Choroid plexus epithelial cell (primary cell): ENCODE measurements at regions not wholly inside any gene's neighbourhood (a gene's known extent, or its start where the extent isn't known, plus 50 kb on each side); places are given as distances from the start of the nearest gene placed in this dataset.
A peak's percentile ranks its signal among the peaks of the same experiment; 100 is the strongest.

Experiments used
- DNase-seq: peaks from one replicate; pipeline ENCODE4 v3.0.0-alpha.2; 2010; ENCODE audit warnings: low read depth
- H3K4me3 ChIP-seq: 2 replicates; pipeline ENCODE4 v1.5.1; 2011; ENCODE audit warnings: low read depth, mild to moderate bottlenecking, control low read depth, low read length, moderate library complexity
- TF ChIP-seq, protein P1 (sequence below): conservative IDR thresholded peaks from 2 replicates; pipeline ENCODE4 v1.5.1; 2011; ENCODE audit warnings: low read depth, mild to moderate bottlenecking, control low read depth, inconsistent platforms, low read length, moderate library complexity

DNA sequence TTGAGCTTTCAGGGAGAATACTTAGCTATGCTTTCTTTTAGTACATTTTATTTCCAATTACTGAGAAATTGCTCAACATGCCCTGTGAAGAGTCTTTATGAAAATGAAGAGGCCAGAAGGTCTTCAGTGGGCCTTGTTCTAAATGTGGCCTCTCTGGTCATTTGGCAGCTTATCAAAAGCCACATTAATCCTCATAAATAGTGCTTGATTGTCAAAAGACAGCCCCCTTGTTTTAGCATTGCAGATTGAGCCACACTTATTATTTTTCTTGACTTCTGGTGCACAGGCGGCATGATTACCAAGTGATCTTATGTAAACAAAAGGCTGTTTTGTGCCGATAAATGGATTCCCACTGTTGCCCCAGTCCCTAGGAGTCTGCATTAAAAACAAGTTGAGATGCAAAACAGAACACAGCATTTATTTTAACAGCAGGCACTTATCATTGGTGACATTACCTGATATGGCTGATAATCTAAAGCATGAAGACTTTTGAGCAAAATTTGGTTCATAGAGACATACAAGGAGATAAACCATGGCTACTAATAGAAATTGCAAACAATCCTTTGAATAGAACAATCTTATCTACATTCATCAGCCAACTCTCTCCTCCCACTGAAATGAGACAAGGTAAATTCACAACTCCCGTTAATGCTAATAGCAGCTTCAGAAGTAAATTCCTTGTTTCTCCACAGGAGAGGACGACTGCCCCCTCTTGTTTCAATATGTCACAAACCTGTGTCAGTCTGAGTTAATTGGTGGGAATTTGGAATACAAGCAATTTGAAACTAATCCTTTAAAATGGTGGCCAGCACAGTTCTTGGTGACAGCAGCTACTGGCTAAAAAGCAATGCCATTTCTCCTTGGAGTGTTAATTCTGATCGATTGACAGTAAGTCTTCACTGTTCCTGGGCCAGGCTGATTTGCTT is 194.3 kb downstream of the NSUN3 start:
- no peak for DNase-seq
- TF ChIP-seq, protein P1, sequence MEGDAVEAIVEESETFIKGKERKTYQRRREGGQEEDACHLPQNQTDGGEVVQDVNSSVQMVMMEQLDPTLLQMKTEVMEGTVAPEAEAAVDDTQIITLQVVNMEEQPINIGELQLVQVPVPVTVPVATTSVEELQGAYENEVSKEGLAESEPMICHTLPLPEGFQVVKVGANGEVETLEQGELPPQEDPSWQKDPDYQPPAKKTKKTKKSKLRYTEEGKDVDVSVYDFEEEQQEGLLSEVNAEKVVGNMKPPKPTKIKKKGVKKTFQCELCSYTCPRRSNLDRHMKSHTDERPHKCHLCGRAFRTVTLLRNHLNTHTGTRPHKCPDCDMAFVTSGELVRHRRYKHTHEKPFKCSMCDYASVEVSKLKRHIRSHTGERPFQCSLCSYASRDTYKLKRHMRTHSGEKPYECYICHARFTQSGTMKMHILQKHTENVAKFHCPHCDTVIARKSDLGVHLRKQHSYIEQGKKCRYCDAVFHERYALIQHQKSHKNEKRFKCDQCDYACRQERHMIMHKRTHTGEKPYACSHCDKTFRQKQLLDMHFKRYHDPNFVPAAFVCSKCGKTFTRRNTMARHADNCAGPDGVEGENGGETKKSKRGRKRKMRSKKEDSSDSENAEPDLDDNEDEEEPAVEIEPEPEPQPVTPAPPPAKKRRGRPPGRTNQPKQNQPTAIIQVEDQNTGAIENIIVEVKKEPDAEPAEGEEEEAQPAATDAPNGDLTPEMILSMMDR: no peak
- H3K4me3 ChIP-seq: no peak overlapping the region

DNA sequence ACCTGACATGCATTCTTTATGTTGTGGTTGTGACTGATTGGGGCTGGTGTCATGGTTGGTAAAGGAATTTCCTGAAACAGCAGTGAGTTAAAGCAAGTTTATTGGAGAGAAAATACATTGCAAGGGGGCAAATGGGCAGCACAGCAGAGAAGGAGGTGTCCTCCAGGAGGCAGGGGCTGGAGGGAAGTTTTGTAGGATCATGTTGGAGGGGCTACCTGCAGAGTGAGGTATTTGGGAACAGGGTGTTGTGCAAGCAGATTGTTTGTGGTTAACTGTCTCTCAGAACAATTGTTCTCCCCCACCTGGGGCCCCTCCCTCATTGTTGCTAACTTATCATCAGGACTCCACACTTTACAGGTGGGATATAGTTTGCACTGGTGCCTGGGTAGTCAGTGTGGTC is 196.0 kb downstream of the NSUN3 start:
- no peak for DNase-seq
- TF ChIP-seq, protein P1: no peak
- no peak overlapping the region for H3K4me3 ChIP-seq

DNA sequence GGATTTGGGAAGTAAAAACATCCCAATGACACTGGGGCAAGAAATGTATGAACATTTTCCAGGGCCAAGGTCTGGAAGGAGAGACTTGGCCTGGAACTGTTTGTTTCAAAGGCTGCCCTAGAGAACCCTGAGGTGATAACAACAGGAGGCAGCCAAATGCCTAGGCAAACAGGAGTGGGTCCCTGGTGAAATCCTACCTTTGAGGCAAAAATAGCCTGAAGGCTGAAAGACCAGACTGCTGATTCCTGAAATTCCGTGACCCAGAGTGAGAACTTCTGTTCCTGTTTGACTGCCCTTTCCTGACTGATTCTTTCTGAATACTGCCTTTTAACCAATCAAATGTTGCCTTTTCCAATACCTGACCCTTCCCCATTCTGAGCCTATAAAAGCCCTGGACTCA is 196.4 kb downstream of the NSUN3 start:
- TF ChIP-seq, protein P1: no peak
- DNase-seq: no peak
- no peak overlapping the region for H3K4me3 ChIP-seq

DNA sequence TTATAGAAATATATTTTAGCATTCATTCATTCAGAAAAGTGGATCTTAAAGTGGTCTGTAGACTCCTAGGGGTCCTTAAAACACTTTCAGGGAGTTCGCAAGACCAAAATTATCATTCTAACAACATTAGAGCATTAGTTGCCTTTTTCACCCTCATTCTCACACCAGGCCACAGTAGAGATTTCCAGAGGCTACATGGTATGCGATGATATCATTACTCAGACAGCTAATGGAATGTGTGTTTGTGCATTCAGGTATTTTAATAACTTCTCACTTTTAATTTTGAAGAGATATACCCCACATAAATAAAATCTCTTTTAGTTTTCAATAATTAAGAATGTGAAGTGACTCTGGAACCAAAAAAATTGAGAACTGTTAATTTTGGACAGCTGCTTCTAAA is 206.9 kb downstream of the NSUN3 start:
- TF ChIP-seq, protein P1: no peak
- H3K4me3 ChIP-seq: no peak overlapping the region
- DNase-seq: peak; percentile 29

GRCh38 chr3:94272016-94272415 is 209.2 kb downstream of the NSUN3 start:
- no peak overlapping the region for H3K4me3 ChIP-seq
- TF ChIP-seq, protein P1: no peak
- peak; percentile 6 for DNase-seq

DNA sequence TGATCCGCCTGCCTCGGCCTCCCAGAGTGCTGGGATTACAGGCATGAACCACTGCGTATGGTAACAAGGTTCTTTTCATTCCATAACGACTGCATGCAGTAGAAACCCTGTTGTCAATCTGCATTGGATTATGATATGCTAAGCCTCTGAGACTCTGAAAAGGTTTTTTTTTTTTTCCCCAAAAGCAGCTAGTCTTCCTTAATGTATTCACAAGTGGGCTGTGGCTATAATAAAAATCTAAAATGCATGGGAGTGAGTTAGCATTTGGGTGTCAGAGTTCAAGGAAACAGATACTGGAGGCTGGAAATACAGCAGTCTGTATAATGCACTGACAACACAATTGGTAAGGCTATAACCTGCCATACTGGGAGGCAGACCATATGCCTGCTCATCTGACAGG is 218.1 kb downstream of the NSUN3 start:
- DNase-seq: no peak
- TF ChIP-seq, protein P1: no peak
- H3K4me3 ChIP-seq: no peak overlapping the region

DNA sequence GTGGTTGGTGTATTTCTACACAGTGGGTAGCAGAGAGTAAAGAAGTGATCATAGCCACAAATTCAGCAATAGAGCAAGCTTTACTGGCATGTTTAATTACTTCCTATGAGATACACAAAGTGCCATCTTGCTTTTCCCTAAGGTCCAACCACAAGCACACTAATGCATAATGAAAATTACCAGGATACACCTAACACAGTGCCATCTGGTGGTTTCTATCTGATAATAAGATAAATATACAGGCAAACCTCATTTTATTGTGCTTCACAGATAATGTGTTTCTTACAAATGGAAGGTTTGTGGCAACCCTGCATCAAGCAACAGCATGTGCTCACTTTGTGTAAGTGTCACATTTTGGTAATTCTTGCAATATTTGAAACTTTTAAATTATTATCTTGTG is 223.0 kb downstream of the NSUN3 start:
- peak; percentile 25 for DNase-seq
- TF ChIP-seq, protein P1: peak; percentile 36

More for the DNA sequence above, 223.0 kb downstream of the NSUN3 start:
- no peak overlapping the region for H3K4me3 ChIP-seq
